ENCODE measurements at regions not wholly inside any gene's neighbourhood (a gene's known extent, or its start where the extent isn't known, plus 50 kb on each side); places are given as distances from the start of the nearest gene placed in this dataset.

GRCh38 chr3:99126316-99126715 is 224.8 kb upstream of the DCBLD2 start:
- no peak overlapping the region for H3K27ac ChIP-seq
- TF ChIP-seq POLR2A (IDR thresholded peaks at IDR 0.05): no peak
- TF ChIP-seq, protein P1, sequence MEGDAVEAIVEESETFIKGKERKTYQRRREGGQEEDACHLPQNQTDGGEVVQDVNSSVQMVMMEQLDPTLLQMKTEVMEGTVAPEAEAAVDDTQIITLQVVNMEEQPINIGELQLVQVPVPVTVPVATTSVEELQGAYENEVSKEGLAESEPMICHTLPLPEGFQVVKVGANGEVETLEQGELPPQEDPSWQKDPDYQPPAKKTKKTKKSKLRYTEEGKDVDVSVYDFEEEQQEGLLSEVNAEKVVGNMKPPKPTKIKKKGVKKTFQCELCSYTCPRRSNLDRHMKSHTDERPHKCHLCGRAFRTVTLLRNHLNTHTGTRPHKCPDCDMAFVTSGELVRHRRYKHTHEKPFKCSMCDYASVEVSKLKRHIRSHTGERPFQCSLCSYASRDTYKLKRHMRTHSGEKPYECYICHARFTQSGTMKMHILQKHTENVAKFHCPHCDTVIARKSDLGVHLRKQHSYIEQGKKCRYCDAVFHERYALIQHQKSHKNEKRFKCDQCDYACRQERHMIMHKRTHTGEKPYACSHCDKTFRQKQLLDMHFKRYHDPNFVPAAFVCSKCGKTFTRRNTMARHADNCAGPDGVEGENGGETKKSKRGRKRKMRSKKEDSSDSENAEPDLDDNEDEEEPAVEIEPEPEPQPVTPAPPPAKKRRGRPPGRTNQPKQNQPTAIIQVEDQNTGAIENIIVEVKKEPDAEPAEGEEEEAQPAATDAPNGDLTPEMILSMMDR (IDR thresholded peaks at IDR 0.05): no peak
- H3K4me3 ChIP-seq: no peak overlapping the region
- no peaks in the 10 kb centered on the region for H3K27me3 ChIP-seq
- H3K4me1 ChIP-seq: no peaks in the 10 kb centered on the region
- no peaks in the 10 kb centered on the region for H3K36me3 ChIP-seq
- intact Hi-C loops (cut with DNase I; ENCODE audit: low total_unique reads): no loop called here
- H3K9me3 ChIP-seq: no peaks in the 10 kb centered on the region
- no peak for DNase-seq

GRCh38 chr3:99119385-99119784 is 217.9 kb upstream of the DCBLD2 start:
- Histone ChIP-seq H3K4me1 (no peaks in the 10 kb centered on the region), H3K36me3 (no peaks in the 10 kb centered on the region), H3K4me3 (no peak overlapping the region), H3K27ac (no peak overlapping the region), H3K27me3 (no peaks in the 10 kb centered on the region), H3K9me3 (no peaks in the 10 kb centered on the region)
- intact Hi-C loops (cut with DNase I; ENCODE audit: low total_unique reads): no loop called here
- DNase-seq: no peak
- TF ChIP-seq POLR2A (IDR thresholded peaks at IDR 0.05): no peak
- TF ChIP-seq, protein P1 (IDR thresholded peaks at IDR 0.05): no peak

DNA sequence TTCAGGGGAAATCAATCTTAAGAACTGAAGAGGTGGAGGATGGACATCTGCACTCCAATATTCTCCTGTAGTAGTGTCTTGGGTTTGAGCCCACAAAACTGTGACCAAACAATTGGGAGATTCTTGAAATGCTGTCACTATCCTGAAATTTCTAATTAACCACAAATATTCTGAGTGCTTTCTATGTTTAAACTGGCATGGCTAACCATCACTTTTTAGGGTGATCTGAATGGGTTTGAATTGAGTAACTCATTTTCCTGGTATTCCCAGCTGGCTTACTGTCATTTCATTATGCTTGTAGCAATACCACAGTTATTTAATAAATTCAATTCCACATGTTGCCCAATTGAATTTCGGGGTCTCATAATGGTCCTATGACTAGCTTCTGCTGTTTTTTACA is 216.9 kb upstream of the DCBLD2 start:
- Histone ChIP-seq H3K9me3 (no peaks in the 10 kb centered on the region), H3K27me3 (no peaks in the 10 kb centered on the region), H3K4me3 (no peak overlapping the region), H3K4me1 (no peaks in the 10 kb centered on the region), H3K36me3 (no peaks in the 10 kb centered on the region), H3K27ac (no peak overlapping the region)
- TF ChIP-seq, protein P1 (IDR thresholded peaks at IDR 0.05): no peak
- TF ChIP-seq POLR2A (IDR thresholded peaks at IDR 0.05): no peak
- intact Hi-C loops (cut with DNase I; ENCODE audit: low total_unique reads): no loop called here
- DNase-seq: no peak

DNA sequence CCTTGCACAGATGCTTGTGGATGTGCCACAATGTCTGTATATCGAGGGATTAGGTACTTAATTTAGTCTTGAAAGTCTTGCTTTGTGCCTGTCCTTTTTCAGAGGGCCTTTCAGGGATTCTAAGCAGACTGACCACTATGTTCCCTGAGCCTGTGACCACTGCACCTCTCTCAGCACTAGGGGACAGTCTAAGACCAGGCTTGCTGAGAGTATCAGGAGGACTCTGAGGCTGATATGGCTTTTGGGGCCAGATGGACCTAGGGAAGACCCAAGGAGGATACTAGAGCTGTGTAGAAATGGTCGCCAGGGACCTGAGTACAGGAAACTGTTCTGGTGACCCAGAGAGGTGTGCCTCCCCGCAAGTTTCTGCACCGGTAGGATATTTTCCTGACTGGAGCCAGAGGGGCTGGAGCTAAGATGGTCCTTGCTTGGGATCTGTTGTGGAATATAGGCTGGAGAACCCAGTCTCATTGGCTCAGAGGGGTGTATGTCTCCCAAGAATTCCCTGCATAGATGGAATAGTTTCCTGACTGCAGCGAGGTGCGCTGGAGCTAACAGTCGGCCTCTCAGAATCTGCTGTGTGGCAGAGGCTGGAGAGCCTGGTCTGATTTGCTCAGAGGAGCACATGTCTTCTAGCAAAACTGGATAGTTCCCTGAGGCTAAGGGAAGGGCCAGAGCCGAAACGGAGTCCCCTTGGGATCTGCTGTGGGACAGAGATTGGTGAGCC is 213.2 kb upstream of the DCBLD2 start:
- TF ChIP-seq, protein P1 (IDR thresholded peaks at IDR 0.05): no peak
- TF ChIP-seq POLR2A (IDR thresholded peaks at IDR 0.05): no peak
- intact Hi-C loops (cut with DNase I; ENCODE audit: low total_unique reads): no loop called here
- H3K36me3 ChIP-seq: no peaks in the 10 kb centered on the region
- no peaks in the 10 kb centered on the region for H3K4me1 ChIP-seq
- no peaks in the 10 kb centered on the region for H3K27me3 ChIP-seq
- H3K9me3 ChIP-seq: no peaks in the 10 kb centered on the region
- H3K4me3 ChIP-seq: no peak overlapping the region
- no peak overlapping the region for H3K27ac ChIP-seq
- DNase-seq: no peak

GRCh38 chr3:99111235-99111634 is 209.7 kb upstream of the DCBLD2 start:
- H3K9me3 ChIP-seq: no peaks in the 10 kb centered on the region
- intact Hi-C loops (cut with DNase I; ENCODE audit: low total_unique reads): no loop called here
- no peaks in the 10 kb centered on the region for H3K27me3 ChIP-seq
- H3K36me3 ChIP-seq: no peaks in the 10 kb centered on the region
- no peaks in the 10 kb centered on the region for H3K4me1 ChIP-seq
- no peak for DNase-seq
- H3K4me3 ChIP-seq: no peak overlapping the region
- no peak overlapping the region for H3K27ac ChIP-seq
- TF ChIP-seq, protein P1 (IDR thresholded peaks at IDR 0.05): no peak
- no peak for TF ChIP-seq POLR2A (IDR thresholded peaks at IDR 0.05)

Data from uterus (tissue), 3 donors.